CD4-positive, alpha-beta memory T cell (primary cell): ENCODE measurements at regions not wholly inside any gene's neighbourhood (a gene's known extent, or its start where the extent isn't known, plus 50 kb on each side); places are given as distances from the start of the nearest gene placed in this dataset.
"Not testable (repeated sequence)": the region's sequence is repeated elsewhere in the genome, so short reads cannot be mapped to it uniquely, and the experiment has no call there.

ENCODE experiments used
- CTCF ChIA-PET: fragments of 350-600 bp; sonication (Branson Sonifier 250); formaldehyde crosslinking; loops from one replicate; lab custom pipeline; 2021; ENCODE audit warnings: inconsistent platforms; ENCODE audit not compliant: partially characterized antibody; lab: Charles Lee
- POLR2A ChIA-PET: fragments of 350-600 bp; sonication (Branson Sonifier 250); formaldehyde crosslinking; loops from one replicate; lab custom pipeline; 2021; ENCODE audit not compliant: partially characterized antibody; lab: Charles Lee
- DNase-seq, 5 donors: peaks; one replicate each; pipeline versions ENCODE4 v3.0.0 to v3.0.0-alpha.2; 2020 to 2022; ENCODE audit warnings: mixed read lengths in 1 of 5
- H3K27ac ChIP-seq: one replicate; pipeline ENCODE4 v1.7.0; 2013; ENCODE audit warnings: low read depth, low read length
- H3K27me3 ChIP-seq: 2 replicates; pipeline ENCODE4 v1.7.0; 2013; ENCODE audit warnings: mild to moderate bottlenecking, low read length, moderate library complexity; ENCODE audit not compliant: insufficient read depth
- H3K36me3 ChIP-seq: 2 replicates; pipeline ENCODE4 v1.7.0; 2013; ENCODE audit warnings: mild to moderate bottlenecking, low read length, moderate library complexity; ENCODE audit not compliant: insufficient read depth
- H3K4me1 ChIP-seq: 2 replicates; pipeline ENCODE4 v1.7.0; 2013; ENCODE audit warnings: mild to moderate bottlenecking, low read length, moderate library complexity; ENCODE audit not compliant: insufficient read depth
- H3K4me3 ChIP-seq, 2 donors: one replicate each; pipeline ENCODE4 v1.7.0; 2013; ENCODE audit warnings: low read length in 2 of 2, mild to moderate bottlenecking in 1 of 2
- H3K9me3 ChIP-seq, 2 donors: one replicate each; pipeline ENCODE4 v1.7.0; 2013; ENCODE audit warnings: low read length in 2 of 2, control low read depth in 1 of 2; ENCODE audit not compliant: control insufficient read depth in 1 of 2
- H3K27ac Mint-ChIP-seq, 7 donors: one replicate each; pipeline ENCODE4 v1.8.0; 2020 to 2021; ENCODE audit warnings: mixed read lengths in 7 of 7, mild to moderate bottlenecking in 6 of 7, inconsistent platforms in 3 of 7, moderate library complexity in 3 of 7
- H3K27me3 Mint-ChIP-seq, 2 donors: one replicate each; pipeline ENCODE4 v1.8.0; 2020 to 2021; ENCODE audit warnings: mixed read lengths in 2 of 2
- H3K36me3 Mint-ChIP-seq, 2 donors: one replicate each; pipeline ENCODE4 v1.8.0; 2020 to 2021; ENCODE audit warnings: mixed read lengths in 2 of 2, inconsistent platforms in 1 of 2, mild to moderate bottlenecking in 1 of 2
- H3K4me1 Mint-ChIP-seq, 4 donors: one replicate each; pipeline ENCODE4 v1.8.0; 2020 to 2021; ENCODE audit warnings: mixed read lengths in 4 of 4, mild to moderate bottlenecking in 1 of 4
- H3K4me3 Mint-ChIP-seq, 8 donors: one replicate each; pipeline ENCODE4 v1.8.0; 2020 to 2021; ENCODE audit warnings: mixed read lengths in 8 of 8, mild to moderate bottlenecking in 7 of 8, moderate library complexity in 6 of 8, inconsistent platforms in 3 of 8
- H3K9me3 Mint-ChIP-seq, 8 donors: one replicate each; pipeline ENCODE4 v1.8.0; 2020 to 2021; ENCODE audit warnings: mixed read lengths in 8 of 8, mild to moderate bottlenecking in 5 of 8, inconsistent platforms in 3 of 8, moderate library complexity in 1 of 8
- intact Hi-C: fragments of 100-400 bp; cut with micrococcal nuclease; formaldehyde crosslinking; loops from one replicate; pipeline ENCODE4 v1.15.1; 2023

- peaks cover 0 to 8% of the 10 kb centered on the region in 2 donors for H3K36me3 Mint-ChIP-seq
- peaks cover 0 to 3% (median 0%) of the 10 kb centered on the region in 8 donors for H3K9me3 Mint-ChIP-seq
- intact Hi-C loops: no loop called here
- no peak overlapping the region for H3K4me3 ChIP-seq
- H3K4me3 Mint-ChIP-seq: no peak overlapping the region
- no peaks in the 10 kb centered on the region for H3K4me1 ChIP-seq
- DNase-seq: no peak
- peaks cover 6 to 8% of the 10 kb centered on the region in 2 donors for H3K27me3 Mint-ChIP-seq
- CTCF ChIA-PET: no interaction called here
- POLR2A ChIA-PET: no interaction called here
- H3K36me3 ChIP-seq: no peaks in the 10 kb centered on the region
- no peaks in the 10 kb centered on the region for H3K4me1 Mint-ChIP-seq
- no peaks in the 10 kb centered on the region for H3K27me3 ChIP-seq
- H3K27ac ChIP-seq: no peak overlapping the region
- no peaks in the 10 kb centered on the region for H3K9me3 ChIP-seq
- no peak overlapping the region for H3K27ac Mint-ChIP-seq
These were observed 84.7 kb downstream of the IRX5 start for GRCh38 chr16:55015181-55015913.

- Histone ChIP-seq H3K4me3 (no peak overlapping the region), H3K36me3 (no peaks in the 10 kb centered on the region), H3K9me3 (no peaks in the 10 kb centered on the region), H3K27me3 (no peaks in the 10 kb centered on the region), H3K27ac (no peak overlapping the region), H3K4me1 (no peaks in the 10 kb centered on the region)
- Mint-ChIP-seq H3K27me3 (peaks cover 7 to 8% of the 10 kb centered on the region in 2 donors), H3K27ac (no peak overlapping the region), H3K4me1 (no peaks in the 10 kb centered on the region), H3K4me3 (no peak overlapping the region), H3K36me3 (peaks cover 0 to 8% of the 10 kb centered on the region in 2 donors), H3K9me3 (peaks cover 0 to 3% (median 0%) of the 10 kb centered on the region in 8 donors)
- CTCF ChIA-PET: no interaction called here
- no peak for DNase-seq
- intact Hi-C loops: no loop called here
- POLR2A ChIA-PET: no interaction called here
These were observed 85.8 kb downstream of the IRX5 start for GRCh38 chr16:55016515-55016914.

- intact Hi-C loops: no loop called here
- Histone ChIP-seq H3K27me3 (no peaks in the 10 kb centered on the region), H3K27ac (no peak overlapping the region), H3K36me3 (no peaks in the 10 kb centered on the region), H3K9me3 (no peaks in the 10 kb centered on the region), H3K4me3 (no peak overlapping the region), H3K4me1 (no peaks in the 10 kb centered on the region)
- no peak overlapping the region for H3K4me3 Mint-ChIP-seq
- H3K4me1 Mint-ChIP-seq: no peaks in the 10 kb centered on the region
- peaks cover 9 to 11% of the 10 kb centered on the region in 2 donors for H3K27me3 Mint-ChIP-seq
- no peak overlapping the region for H3K27ac Mint-ChIP-seq
- H3K9me3 Mint-ChIP-seq: peaks cover 0 to 3% (median 1%) of the 10 kb centered on the region in 8 donors
- no peak for DNase-seq
- peaks cover 0 to 8% of the 10 kb centered on the region in 2 donors for H3K36me3 Mint-ChIP-seq
- POLR2A ChIA-PET: no interaction called here
- CTCF ChIA-PET: no interaction called here
These were observed 86.7 kb downstream of the IRX5 start for GRCh38 chr16:55017321-55017720.

GRCh38 chr16:55018881-55019280 is 88.2 kb downstream of the IRX5 start:
- no peak overlapping the region for H3K27ac Mint-ChIP-seq
- no peaks in the 10 kb centered on the region for H3K27me3 ChIP-seq
- no peak overlapping the region for H3K4me3 ChIP-seq
- H3K36me3 ChIP-seq: no peaks in the 10 kb centered on the region
- peaks cover 12 to 15% of the 10 kb centered on the region in 2 donors for H3K27me3 Mint-ChIP-seq
- H3K4me1 ChIP-seq: no peaks in the 10 kb centered on the region
- H3K36me3 Mint-ChIP-seq: peaks cover 0 to 8% of the 10 kb centered on the region in 2 donors
- no peak overlapping the region for H3K4me3 Mint-ChIP-seq
- ChIA-PET POLR2A (no interaction called here), CTCF (no interaction called here)
- H3K27ac ChIP-seq: no peak overlapping the region
- H3K4me1 Mint-ChIP-seq: no peaks in the 10 kb centered on the region
- H3K9me3 ChIP-seq: no peaks in the 10 kb centered on the region
- intact Hi-C loops: no loop called here
- no peak for DNase-seq
- H3K9me3 Mint-ChIP-seq: peaks cover 0 to 3% (median 1%) of the 10 kb centered on the region in 8 donors

GRCh38 chr16:55019419-55020131 is 88.9 kb downstream of the IRX5 start:
- Histone ChIP-seq H3K27ac (no peak overlapping the region), H3K4me3 (no peak overlapping the region), H3K9me3 (no peaks in the 10 kb centered on the region), H3K4me1 (no peaks in the 10 kb centered on the region), H3K36me3 (no peaks in the 10 kb centered on the region), H3K27me3 (no peaks in the 10 kb centered on the region)
- Mint-ChIP-seq H3K4me1 (no peaks in the 10 kb centered on the region), H3K27ac (no peak overlapping the region), H3K36me3 (peaks cover 0 to 8% of the 10 kb centered on the region in 2 donors), H3K4me3 (no peak overlapping the region), H3K9me3 (peaks cover 0 to 3% (median 1%) of the 10 kb centered on the region in 8 donors), H3K27me3 (peaks cover 13% of the 10 kb centered on the region in 2 donors)
- ChIA-PET CTCF (no interaction called here), POLR2A (no interaction called here)
- DNase-seq: no peak
- intact Hi-C loops: no loop called here

- H3K27me3 Mint-ChIP-seq: peaks cover 13 to 15% of the 10 kb centered on the region in 2 donors
- no peaks in the 10 kb centered on the region for H3K27me3 ChIP-seq
- CTCF ChIA-PET: interaction anchor here (1.5 to 3.7 kb wide), 3 partner anchors 23 to 1472 kb away, joined by 3 to 16 read pairs (median 6); no protein-coding TSS in a partner anchor
- no peaks in the 10 kb centered on the region for H3K4me1 Mint-ChIP-seq
- H3K27ac ChIP-seq: no peak overlapping the region
- intact Hi-C loops: no loop called here
- H3K9me3 Mint-ChIP-seq: peaks cover 0 to 9% (median 2%) of the 10 kb centered on the region in 8 donors
- H3K4me3 ChIP-seq: no peak overlapping the region
- POLR2A ChIA-PET: no interaction called here
- no peak overlapping the region for H3K27ac Mint-ChIP-seq
- no peaks in the 10 kb centered on the region for H3K9me3 ChIP-seq
- no peaks in the 10 kb centered on the region for H3K36me3 ChIP-seq
- no peak for DNase-seq
- no peak overlapping the region for H3K4me3 Mint-ChIP-seq
- peaks cover 0 to 8% of the 10 kb centered on the region in 2 donors for H3K36me3 Mint-ChIP-seq
- no peaks in the 10 kb centered on the region for H3K4me1 ChIP-seq
These were observed 91.2 kb downstream of the IRX5 start for GRCh38 chr16:55021595-55022475.

GRCh38 chr16:55027260-55027659 is 96.6 kb downstream of the IRX5 start:
- H3K4me3 Mint-ChIP-seq, H3K27me3 Mint-ChIP-seq, H3K27me3 ChIP-seq, CTCF ChIA-PET, H3K36me3 Mint-ChIP-seq, POLR2A ChIA-PET, intact Hi-C loops, H3K4me1 ChIP-seq, H3K27ac ChIP-seq, DNase-seq, H3K36me3 ChIP-seq, H3K4me1 Mint-ChIP-seq, H3K9me3 ChIP-seq, H3K4me3 ChIP-seq, H3K27ac Mint-ChIP-seq: not testable (repeated sequence)
- H3K9me3 Mint-ChIP-seq: peaks cover 0 to 13% (median 3%) of the 10 kb centered on the region in 8 donors
